ENCODE measurements at regions not wholly inside any gene's neighbourhood (a gene's known extent, or its start where the extent isn't known, plus 50 kb on each side); places are given as distances from the start of the nearest gene placed in this dataset.
A peak's percentile ranks its signal among the peaks of the same experiment; 100 is the strongest.

DNA sequence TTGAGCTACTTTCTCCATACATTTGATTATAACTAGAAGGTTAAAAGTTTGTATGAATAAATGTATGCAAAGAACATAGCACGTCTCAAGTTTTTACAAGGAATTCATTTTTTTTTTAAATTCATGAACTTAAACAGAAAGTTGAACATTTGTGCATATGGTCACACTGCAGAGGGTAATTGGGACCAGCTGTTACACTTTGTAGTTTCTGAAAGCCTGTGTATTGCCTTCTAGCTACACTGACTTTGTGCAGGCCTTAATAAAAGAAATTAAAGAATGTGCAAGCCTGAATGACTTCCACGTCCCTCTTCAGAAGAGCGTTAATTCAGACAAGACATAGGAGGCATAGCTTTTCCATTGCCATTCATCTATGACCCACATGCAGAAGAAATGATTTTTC lies 153.1 kb upstream of the PCDH18 start:
- no peak for DNase-seq
- peaks cover 1% of the 10 kb centered on the region; the same call in 1 of the 2 replicates for H3K36me3 Mint-ChIP-seq (ENCODE audit: low read depth)
- H3K9me3 Mint-ChIP-seq, result no peaks in the 10 kb centered on the region
- H3K4me3 Mint-ChIP-seq, result no peak overlapping the region
- H3K27me3 Mint-ChIP-seq (ENCODE audit: insufficient read depth), result no peaks in the 10 kb centered on the region
- peaks cover 24% of the 10 kb centered on the region for H3K4me1 Mint-ChIP-seq (ENCODE audit: low read depth)
- no peak overlapping the region for H3K27ac Mint-ChIP-seq
- TF ChIP-seq, protein P1, sequence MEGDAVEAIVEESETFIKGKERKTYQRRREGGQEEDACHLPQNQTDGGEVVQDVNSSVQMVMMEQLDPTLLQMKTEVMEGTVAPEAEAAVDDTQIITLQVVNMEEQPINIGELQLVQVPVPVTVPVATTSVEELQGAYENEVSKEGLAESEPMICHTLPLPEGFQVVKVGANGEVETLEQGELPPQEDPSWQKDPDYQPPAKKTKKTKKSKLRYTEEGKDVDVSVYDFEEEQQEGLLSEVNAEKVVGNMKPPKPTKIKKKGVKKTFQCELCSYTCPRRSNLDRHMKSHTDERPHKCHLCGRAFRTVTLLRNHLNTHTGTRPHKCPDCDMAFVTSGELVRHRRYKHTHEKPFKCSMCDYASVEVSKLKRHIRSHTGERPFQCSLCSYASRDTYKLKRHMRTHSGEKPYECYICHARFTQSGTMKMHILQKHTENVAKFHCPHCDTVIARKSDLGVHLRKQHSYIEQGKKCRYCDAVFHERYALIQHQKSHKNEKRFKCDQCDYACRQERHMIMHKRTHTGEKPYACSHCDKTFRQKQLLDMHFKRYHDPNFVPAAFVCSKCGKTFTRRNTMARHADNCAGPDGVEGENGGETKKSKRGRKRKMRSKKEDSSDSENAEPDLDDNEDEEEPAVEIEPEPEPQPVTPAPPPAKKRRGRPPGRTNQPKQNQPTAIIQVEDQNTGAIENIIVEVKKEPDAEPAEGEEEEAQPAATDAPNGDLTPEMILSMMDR (IDR thresholded peaks at IDR 0.05), result no peak

DNA sequence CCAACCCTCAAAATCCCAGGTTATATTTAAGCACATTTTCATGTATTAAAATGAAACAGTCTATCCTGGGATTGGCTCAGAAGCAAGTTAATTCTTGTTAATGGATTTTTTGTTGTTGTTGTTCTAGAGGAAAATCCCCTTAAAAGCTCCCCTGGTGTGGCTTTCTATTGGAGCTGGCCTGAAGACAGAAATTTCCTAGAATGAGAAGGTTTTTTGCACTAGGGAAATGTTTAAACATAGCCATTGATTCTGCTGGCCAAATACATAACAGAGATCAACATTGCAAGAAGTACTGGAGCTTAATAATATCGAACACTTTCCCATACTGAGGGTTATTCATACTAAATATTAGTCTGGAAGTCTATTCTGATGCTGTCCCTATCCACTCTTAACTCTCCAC lies 148.8 kb upstream of the PCDH18 start:
- Mint-ChIP-seq H3K4me1 (ENCODE audit: low read depth) (peaks cover 65% of the 10 kb centered on the region), H3K27me3 (ENCODE audit: insufficient read depth) (no peaks in the 10 kb centered on the region), H3K9me3 (no peaks in the 10 kb centered on the region; the same call in 1 of the 2 replicates), H3K4me3 (no peak overlapping the region), H3K36me3 (ENCODE audit: low read depth) (peaks cover 4% of the 10 kb centered on the region; the same call in 1 of the 2 replicates), H3K27ac (no peak overlapping the region)
- TF ChIP-seq, protein P1 (IDR thresholded peaks at IDR 0.05), result no peak
- DNase-seq, result no peak

DNA sequence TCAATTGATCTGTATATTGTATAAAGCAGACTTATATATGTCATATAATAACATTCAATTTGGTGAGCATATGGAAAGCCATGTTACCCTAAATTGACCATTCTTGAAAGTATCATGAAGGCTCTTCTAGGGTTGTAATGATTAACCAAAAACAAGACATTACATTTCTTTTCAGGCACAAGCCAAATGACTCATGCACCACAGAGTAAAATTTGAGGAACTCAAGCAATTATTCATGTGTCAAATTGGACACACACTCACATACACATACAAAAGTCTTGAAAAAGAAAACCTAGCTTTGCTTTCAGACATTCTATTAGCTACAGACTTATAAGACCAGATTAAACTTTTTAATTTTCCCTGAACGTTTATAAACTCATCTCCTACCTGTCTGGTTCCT lies 146.5 kb upstream of the PCDH18 start:
- H3K36me3 Mint-ChIP-seq (ENCODE audit: low read depth), result peaks cover 10% of the 10 kb centered on the region
- H3K9me3 Mint-ChIP-seq, result peaks cover 7% of the 10 kb centered on the region
- H3K4me3 Mint-ChIP-seq, result no peak overlapping the region
- peaks cover 55% of the 10 kb centered on the region for H3K4me1 Mint-ChIP-seq (ENCODE audit: low read depth)
- peak; percentile 48 for DNase-seq
- H3K27me3 Mint-ChIP-seq (ENCODE audit: insufficient read depth), result no peaks in the 10 kb centered on the region
- H3K27ac Mint-ChIP-seq, result peak overlapping the region; percentile 49; the same call in 1 of the 2 replicates
- TF ChIP-seq, protein P1 (IDR thresholded peaks at IDR 0.05), result no peak

DNA sequence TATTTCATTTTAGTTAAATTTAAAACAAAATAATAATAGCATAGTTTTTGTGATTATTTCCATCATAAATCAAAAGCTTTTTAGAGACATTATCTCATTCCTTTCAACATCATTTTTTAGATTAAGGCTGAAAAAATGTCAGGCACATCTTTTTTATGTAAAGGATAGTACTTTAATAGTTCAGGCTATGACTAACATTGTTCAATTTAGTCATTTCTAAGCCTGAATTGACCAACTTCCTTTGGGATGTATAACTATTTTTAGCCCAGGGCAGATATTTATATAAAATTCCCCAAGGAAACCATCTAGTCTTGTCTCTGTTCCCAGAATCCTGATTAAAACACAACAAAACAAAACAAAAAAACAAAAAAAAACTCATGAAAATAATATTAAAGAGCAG lies 145.6 kb upstream of the PCDH18 start:
- TF ChIP-seq, protein P1 (IDR thresholded peaks at IDR 0.05), result no peak
- Mint-ChIP-seq H3K4me3 (peak overlapping the region; percentile 46; the same call in 1 of the 2 replicates), H3K4me1 (ENCODE audit: low read depth) (peaks cover 64% of the 10 kb centered on the region), H3K27me3 (ENCODE audit: insufficient read depth) (no peaks in the 10 kb centered on the region), H3K9me3 (peaks cover 7% of the 10 kb centered on the region), H3K27ac (peak overlapping the region; percentile 86), H3K36me3 (ENCODE audit: low read depth) (peaks cover 10% of the 10 kb centered on the region)
- DNase-seq, result peak; percentile 86

DNA sequence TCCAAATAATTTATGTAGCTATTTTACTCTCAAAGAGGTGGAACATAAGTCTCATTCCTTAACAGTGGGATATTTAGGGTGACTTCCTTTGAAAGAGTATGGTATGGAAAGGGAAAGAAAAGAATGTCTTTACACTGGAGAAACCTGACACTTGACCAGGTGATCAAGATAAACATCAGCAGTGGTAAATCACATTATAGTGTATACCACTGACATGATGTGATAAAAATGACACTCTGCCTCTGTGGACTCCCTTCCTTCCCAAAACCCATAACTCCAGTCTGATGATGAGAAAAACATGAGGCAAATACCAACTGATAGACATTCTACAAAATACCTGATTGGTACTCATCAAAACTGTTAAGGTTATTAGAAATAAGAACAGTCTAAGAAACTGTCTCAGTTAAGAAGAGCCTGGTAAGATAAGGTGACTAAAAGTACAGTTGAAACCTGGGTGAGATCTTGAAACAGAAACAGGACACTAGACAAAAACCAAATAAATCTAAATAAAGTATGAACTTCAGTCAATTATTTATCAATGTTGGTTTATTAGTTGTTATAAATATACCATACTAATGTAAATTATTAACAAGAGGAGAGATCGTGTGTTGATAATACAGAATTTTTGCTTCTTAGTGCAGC lies 144.2 kb upstream of the PCDH18 start:
- DNase-seq, result no peak
- TF ChIP-seq, protein P1 (IDR thresholded peaks at IDR 0.05), result no peak
- Mint-ChIP-seq H3K27ac (peak overlapping the region; percentile 7; the same call in 1 of the 2 replicates), H3K27me3 (ENCODE audit: insufficient read depth) (no peaks in the 10 kb centered on the region), H3K4me1 (ENCODE audit: low read depth) (peaks cover 64% of the 10 kb centered on the region), H3K4me3 (no peak overlapping the region; the same call in 1 of the 2 replicates), H3K9me3 (peaks cover 7% of the 10 kb centered on the region), H3K36me3 (ENCODE audit: low read depth) (peaks cover 14% of the 10 kb centered on the region)
